GM12891 (cell line): ENCODE measurements at regions not wholly inside any gene's neighbourhood (a gene's known extent, or its start where the extent isn't known, plus 50 kb on each side); places are given as distances from the start of the nearest gene placed in this dataset.

Source experiments
- PAX5 ChIP-seq: IDR thresholded peaks from 2 replicates; pipeline ENCODE4 v1.6.1; 2011; ENCODE audit warnings: low read length, moderate library complexity, mild to moderate bottlenecking; ENCODE audit not compliant: insufficient read depth, severe bottlenecking
- POLR2AphosphoS5 ChIP-seq: IDR thresholded peaks from 2 replicates; pipeline ENCODE4 v1.6.1; 2011; ENCODE audit warnings: low read depth, low read length, control low read depth

DNA sequence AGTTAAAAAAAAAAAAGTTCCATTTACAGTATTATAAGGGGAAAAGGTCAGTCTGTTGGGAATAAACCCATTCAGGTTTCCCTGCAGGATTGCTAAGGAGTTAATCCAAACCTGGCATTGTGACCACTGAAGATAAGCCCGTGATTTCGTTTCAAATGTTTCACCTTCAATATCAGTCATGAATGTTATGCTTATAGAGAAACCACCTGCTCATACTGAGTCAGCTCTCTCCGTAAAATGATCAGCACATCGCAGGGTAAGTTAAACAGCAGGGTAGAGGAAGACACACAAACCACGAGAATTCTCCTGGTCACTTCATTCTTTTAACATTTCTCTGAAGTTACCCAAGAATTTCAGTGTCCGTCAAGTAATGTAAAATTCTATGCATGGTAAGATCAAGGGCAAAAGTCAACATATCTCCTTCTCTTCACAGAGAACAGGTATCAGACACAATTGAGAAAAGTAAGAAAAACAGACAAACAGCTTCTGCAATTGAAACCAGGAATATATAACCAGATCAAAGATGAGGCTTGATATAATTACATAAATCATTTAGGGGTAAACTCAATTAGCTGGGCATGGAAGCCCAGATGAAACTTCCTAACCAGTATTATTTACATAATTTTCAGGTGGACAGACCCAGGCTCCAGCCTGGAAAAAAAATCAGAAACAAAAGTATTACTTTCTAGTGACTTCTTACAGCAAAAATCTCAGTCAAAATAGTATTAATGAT, 67.6 kb upstream of the ARHGEF3 start:
- no peak for TF ChIP-seq PAX5
- no peak for TF ChIP-seq POLR2AphosphoS5
